Nephron progenitor cell (in vitro differentiated cells): ENCODE measurements at regions not wholly inside any gene's neighbourhood (a gene's known extent, or its start where the extent isn't known, plus 50 kb on each side); places are given as distances from the start of the nearest gene placed in this dataset.

Experiments used
- DNase-seq: peaks from one replicate; pipeline ENCODE4 v3.0.0; 2021
- H3K27ac Mint-ChIP-seq: 2 replicates; pipeline ENCODE4 v1.8.0; 2021; ENCODE audit warnings: mild to moderate bottlenecking, moderate library complexity, mixed read lengths
- H3K27me3 Mint-ChIP-seq: 2 replicates; pipeline ENCODE4 v1.8.0; 2021; ENCODE audit warnings: mild to moderate bottlenecking, low read depth, mixed read lengths; ENCODE audit not compliant: poor library complexity
- H3K36me3 Mint-ChIP-seq: 2 replicates; pipeline ENCODE4 v1.8.0; 2021; ENCODE audit warnings: low read depth, mixed read lengths
- H3K4me1 Mint-ChIP-seq: 2 replicates; pipeline ENCODE4 v1.8.0; 2021; ENCODE audit warnings: mixed read lengths
- H3K4me3 Mint-ChIP-seq: 2 replicates; pipeline ENCODE4 v1.8.0; 2021; ENCODE audit warnings: mild to moderate bottlenecking, moderate library complexity, mixed read lengths
- H3K9me3 Mint-ChIP-seq: 2 replicates; pipeline ENCODE4 v1.8.0; 2021; ENCODE audit warnings: mild to moderate bottlenecking, moderate library complexity, mixed read lengths
- CTCF ChIP-seq: fragments of 200-600 bp; sonication (generic); IDR thresholded peaks from 2 replicates; pipeline ENCODE4 v1.5.0; 2021; ENCODE audit warnings: antibody characterized with exemption

- H3K9me3 Mint-ChIP-seq: peaks cover 11% of the 10 kb centered on the region
- no peak overlapping the region for H3K4me3 Mint-ChIP-seq
These were observed 577.3 kb downstream of the AJAP1 start for GRCh38 chr1:5231541-5232315.

GRCh38 chr1:5227114-5227513, 572.7 kb downstream of the AJAP1 start:
- DNase-seq: no peak
- no peak overlapping the region for H3K27ac Mint-ChIP-seq
- peaks cover 4% of the 10 kb centered on the region for H3K4me1 Mint-ChIP-seq
- H3K27me3 Mint-ChIP-seq: peaks cover 31% of the 10 kb centered on the region
- TF ChIP-seq CTCF: no peak
- no peaks in the 10 kb centered on the region for H3K9me3 Mint-ChIP-seq
- no peaks in the 10 kb centered on the region for H3K36me3 Mint-ChIP-seq
- no peak overlapping the region for H3K4me3 Mint-ChIP-seq

More at GRCh38 chr1:5231541-5232315, 577.3 kb downstream of the AJAP1 start:
- H3K36me3 Mint-ChIP-seq: no peaks in the 10 kb centered on the region
- H3K27me3 Mint-ChIP-seq: peaks cover 35% of the 10 kb centered on the region
- no peak overlapping the region for H3K27ac Mint-ChIP-seq
- H3K4me1 Mint-ChIP-seq: no peaks in the 10 kb centered on the region
- TF ChIP-seq CTCF: no peak
- no peak for DNase-seq

- Mint-ChIP-seq H3K27me3 (peaks cover 40% of the 10 kb centered on the region), H3K27ac (no peak overlapping the region), H3K4me3 (no peak overlapping the region), H3K9me3 (no peaks in the 10 kb centered on the region), H3K4me1 (peaks cover 4% of the 10 kb centered on the region), H3K36me3 (no peaks in the 10 kb centered on the region)
- DNase-seq: no peak
- no peak for TF ChIP-seq CTCF
These were observed 571.6 kb downstream of the AJAP1 start for GRCh38 chr1:5225707-5226704.

- Mint-ChIP-seq H3K27me3 (peaks cover 50% of the 10 kb centered on the region), H3K4me1 (peaks cover 4% of the 10 kb centered on the region), H3K36me3 (no peaks in the 10 kb centered on the region), H3K4me3 (no peak overlapping the region), H3K9me3 (no peaks in the 10 kb centered on the region), H3K27ac (no peak overlapping the region)
- no peak for TF ChIP-seq CTCF
- DNase-seq: no peak
These were observed 568.8 kb downstream of the AJAP1 start for GRCh38 chr1:5223206-5223605.

- no peak for TF ChIP-seq CTCF
- H3K27ac Mint-ChIP-seq: no peak overlapping the region
- DNase-seq: no peak
- peaks cover 47% of the 10 kb centered on the region for H3K27me3 Mint-ChIP-seq
- no peaks in the 10 kb centered on the region for H3K9me3 Mint-ChIP-seq
- H3K36me3 Mint-ChIP-seq: no peaks in the 10 kb centered on the region
- H3K4me3 Mint-ChIP-seq: no peak overlapping the region
- peaks cover 4% of the 10 kb centered on the region for H3K4me1 Mint-ChIP-seq
These were observed 568.2 kb downstream of the AJAP1 start for GRCh38 chr1:5222626-5223025.
